HEK293 (cell line): ENCODE measurements at regions not wholly inside any gene's neighbourhood (a gene's known extent, or its start where the extent isn't known, plus 50 kb on each side); places are given as distances from the start of the nearest gene placed in this dataset.

Experiments used
- ATF2 ChIP-seq: fragments of 450-650 bp; formaldehyde crosslinking; IDR thresholded peaks from 2 replicates; pipeline ENCODE4 v1.5.1; 2016; ENCODE audit warnings: missing biosample characterization, missing genetic modification characterization, low read depth
- BCL6B ChIP-seq: fragments of 450-650 bp; formaldehyde crosslinking; IDR thresholded peaks from 2 replicates; pipeline ENCODE4 v1.5.1; 2017; ENCODE audit warnings: missing biosample characterization, missing genetic modification characterization
- GLIS1 ChIP-seq: fragments of 450-650 bp; formaldehyde crosslinking; IDR thresholded peaks from 2 replicates; pipeline ENCODE4 v1.5.1; 2016; ENCODE audit warnings: missing biosample characterization, missing genetic modification characterization
- KLF10 ChIP-seq: fragments of 450-650 bp; IDR thresholded peaks from 2 replicates; pipeline ENCODE4 v1.5.1; 2018; ENCODE audit warnings: missing biosample characterization, mild to moderate bottlenecking, missing genetic modification characterization
- KLF7 ChIP-seq: fragments of 450-650 bp; formaldehyde crosslinking; IDR thresholded peaks from 2 replicates; pipeline ENCODE4 v1.5.1; 2016; ENCODE audit warnings: missing biosample characterization, missing genetic modification characterization, borderline replicate concordance
- PBX3 ChIP-seq: sonication (generic); formaldehyde crosslinking; IDR thresholded peaks from 2 replicates; pipeline ENCODE4 v1.8.1; 2022; ENCODE audit warnings: mild to moderate bottlenecking, moderate library complexity, missing genetic modification reagents
- REST ChIP-seq: fragments of 450-650 bp; formaldehyde crosslinking; IDR thresholded peaks from 2 replicates; pipeline ENCODE4 v1.5.1; 2016; ENCODE audit warnings: missing biosample characterization, missing genetic modification characterization
- SCRT2 ChIP-seq: fragments of 450-650 bp; formaldehyde crosslinking; IDR thresholded peaks from 2 replicates; pipeline ENCODE4 v1.5.1; 2016; ENCODE audit warnings: missing biosample characterization, missing genetic modification characterization
- YY1 ChIP-seq: fragments of 450-650 bp; formaldehyde crosslinking; IDR thresholded peaks from 2 replicates; pipeline ENCODE4 v1.5.1; 2018; ENCODE audit warnings: missing biosample characterization, missing genetic modification characterization
- ZBTB11 ChIP-seq: fragments of 450-650 bp; formaldehyde crosslinking; conservative IDR thresholded peaks from 2 replicates; pipeline ENCODE4 v1.5.1; 2016; ENCODE audit warnings: low read depth, missing biosample characterization, missing genetic modification characterization
- ZBTB21 ChIP-seq: fragments of 450-650 bp; formaldehyde crosslinking; IDR thresholded peaks from 2 replicates; pipeline ENCODE4 v1.5.1; 2017; ENCODE audit warnings: missing biosample characterization, missing genetic modification characterization
- ZBTB26 ChIP-seq: fragments of 450-650 bp; formaldehyde crosslinking; optimal IDR thresholded peaks from 2 replicates; pipeline ENCODE3; 2016; ENCODE audit warnings: missing biosample characterization, mild to moderate bottlenecking, missing genetic modification characterization
- ZBTB8A ChIP-seq: fragments of 450-650 bp; formaldehyde crosslinking; IDR thresholded peaks from 2 replicates; pipeline ENCODE4 v1.5.1; 2016; ENCODE audit warnings: missing biosample characterization, missing genetic modification characterization
- ZNF112 ChIP-seq: fragments of 450-650 bp; formaldehyde crosslinking; IDR thresholded peaks from 2 replicates; pipeline ENCODE4 v1.5.0; 2017; ENCODE audit warnings: missing biosample characterization, missing genetic modification characterization
- ZNF169 ChIP-seq: fragments of 450-650 bp; formaldehyde crosslinking; IDR thresholded peaks from 2 replicates; pipeline ENCODE4 v1.5.1; 2016; ENCODE audit warnings: missing biosample characterization, missing genetic modification characterization
- ZNF274 ChIP-seq, 2 experiments: fragments of 200-500 bp in 1 of 2; fragments of 450-650 bp in 1 of 2; sonication (Bioruptor generic) in 1 of 2; formaldehyde crosslinking in 1 of 2; IDR thresholded peaks; 2 replicates each; pipeline versions ENCODE4 v1.5.1 to v1.6.1; 2014 to 2016; ENCODE audit warnings: borderline replicate concordance in 1 of 2, inconsistent platforms in 1 of 2, low read length in 1 of 2, missing biosample characterization in 1 of 2, missing genetic modification characterization in 1 of 2
- ZNF341 ChIP-seq: fragments of 450-650 bp; formaldehyde crosslinking; IDR thresholded peaks from 2 replicates; pipeline ENCODE4; 2016; ENCODE audit warnings: low read depth, missing biosample characterization, missing genetic modification characterization
- ZNF394 ChIP-seq: fragments of 450-650 bp; formaldehyde crosslinking; IDR thresholded peaks from 2 replicates; pipeline ENCODE4 v1.5.1; 2016; ENCODE audit warnings: missing biosample characterization, missing genetic modification characterization, mild to moderate bottlenecking, moderate library complexity, borderline replicate concordance
- ZNF416 ChIP-seq: fragments of 450-650 bp; formaldehyde crosslinking; IDR thresholded peaks from 2 replicates; pipeline ENCODE4 v1.5.1; 2016; ENCODE audit warnings: missing biosample characterization, missing genetic modification characterization
- ZNF560 ChIP-seq: fragments of 450-650 bp; formaldehyde crosslinking; IDR thresholded peaks from 2 replicates; pipeline ENCODE4 v1.5.1; 2017; ENCODE audit warnings: missing biosample characterization, missing genetic modification characterization, borderline replicate concordance
- ZNF571 ChIP-seq: fragments of 450-650 bp; formaldehyde crosslinking; IDR thresholded peaks from 2 replicates; pipeline ENCODE4 v1.5.0; 2017; ENCODE audit warnings: missing biosample characterization, missing genetic modification characterization
- ZNF580 ChIP-seq: fragments of 450-650 bp; formaldehyde crosslinking; IDR thresholded peaks from 2 replicates; pipeline ENCODE4 v1.5.1; 2016; ENCODE audit warnings: missing biosample characterization, missing genetic modification characterization
- ZNF585B ChIP-seq: fragments of 450-650 bp; formaldehyde crosslinking; IDR thresholded peaks from 2 replicates; pipeline ENCODE4 v1.5.1; 2016; ENCODE audit warnings: missing biosample characterization, missing genetic modification characterization
- ZNF610 ChIP-seq: fragments of 450-650 bp; formaldehyde crosslinking; IDR thresholded peaks from 2 replicates; pipeline ENCODE4 v1.5.1; 2016; ENCODE audit warnings: missing biosample characterization, missing genetic modification characterization, borderline replicate concordance
- ZNF777 ChIP-seq: fragments of 450-650 bp; formaldehyde crosslinking; IDR thresholded peaks from 2 replicates; pipeline ENCODE4 v1.5.1; 2017; ENCODE audit warnings: missing biosample characterization, missing genetic modification characterization, borderline replicate concordance
- ZNF843 ChIP-seq: fragments of 450-650 bp; formaldehyde crosslinking; IDR thresholded peaks from 2 replicates; pipeline ENCODE4 v1.5.1; 2016; ENCODE audit warnings: missing biosample characterization, missing genetic modification characterization

- TF ChIP-seq ZNF560 (tag by site-specific recombination) = no peak
- peak; percentile 96; the same call in 1 of the 2 replicates for TF ChIP-seq ZBTB8A (tag by site-specific recombination)
- peak; percentile 72 for TF ChIP-seq ZNF394 (tag by site-specific recombination)
- TF ChIP-seq KLF7 (tag by site-specific recombination) = no peak
- peak; percentile 88 for TF ChIP-seq REST (tag by site-specific recombination)
- no peak for TF ChIP-seq ZNF416 (tag by site-specific recombination)
- TF ChIP-seq ZNF169 (tag by site-specific recombination) = no peak
- no peak for TF ChIP-seq ZBTB21 (tag by site-specific recombination)
- TF ChIP-seq ZBTB11 (tag by site-specific recombination) = no peak; the same call in 1 of the 2 replicates
- peak; percentile 63 for TF ChIP-seq ZNF341 (tag by site-specific recombination)
- TF ChIP-seq ZNF610 (tag by site-specific recombination) = peak; percentile 37; the same call in 1 of the 2 replicates
- peak; percentile 29; the same call in 1 of the 2 replicates for TF ChIP-seq KLF10 (tag by site-specific recombination)
- TF ChIP-seq ZNF777 (tag by site-specific recombination) = no peak
- TF ChIP-seq ZNF112 (tag by site-specific recombination) = no peak
- TF ChIP-seq ZNF585B = no peak
- peak; percentile 76; the same call in 1 of the 2 replicates for TF ChIP-seq PBX3 (CRISPR knock-in tag)
- TF ChIP-seq ZBTB26 (tag by site-specific recombination) = peak; percentile 87
- TF ChIP-seq ZNF274 (IDR thresholded peaks at IDR 0.05; ENCODE audit: low read length) = no peak
- no peak for TF ChIP-seq ZNF274 (tag by site-specific recombination; IDR thresholded peaks at IDR 0.05; ENCODE audit: borderline replicate concordance)
- peak; percentile 34; the same call in 1 of the 2 replicates for TF ChIP-seq ZNF843
- TF ChIP-seq SCRT2 = no peak
- TF ChIP-seq ZNF580 (tag by site-specific recombination) = 0 out of 2 replicates have a peak, but pooled peaks have one; percentile 61
- no peak for TF ChIP-seq ZNF571
- no peak for TF ChIP-seq BCL6B (tag by site-specific recombination)
- peak; percentile 48 for TF ChIP-seq GLIS1 (tag by site-specific recombination)
- no peak for TF ChIP-seq ATF2 (tag by site-specific recombination)
- peak; percentile 53; the same call in 1 of the 2 replicates for TF ChIP-seq YY1 (tag by site-specific recombination)
These were observed 69.0 kb downstream of the HFE start (continued) for GRCh38 chr6:26156105-26156849.
